OCI-LY7 (cell line): ENCODE measurements at regions not wholly inside any gene's neighbourhood (a gene's known extent, or its start where the extent isn't known, plus 50 kb on each side); places are given as distances from the start of the nearest gene placed in this dataset.

Experiments used
- EZH2phosphoT487 ChIP-seq: fragments of 200-600 bp; sonication (generic); IDR thresholded peaks from 2 replicates; pipeline ENCODE4 v1.6.1; 2018; ENCODE audit warnings: low read depth, borderline replicate concordance, mild to moderate bottlenecking, mixed run types, antibody characterized with exemption, low read length, moderate library complexity, mixed read lengths
- TF ChIP-seq, protein P1 (sequence below): fragments of 200-600 bp; sonication (generic); conservative IDR thresholded peaks from 2 replicates; pipeline ENCODE4 v1.5.1; 2014; ENCODE audit warnings: mild to moderate bottlenecking, antibody characterized with exemption, low read length, moderate library complexity, mixed read lengths

DNA sequence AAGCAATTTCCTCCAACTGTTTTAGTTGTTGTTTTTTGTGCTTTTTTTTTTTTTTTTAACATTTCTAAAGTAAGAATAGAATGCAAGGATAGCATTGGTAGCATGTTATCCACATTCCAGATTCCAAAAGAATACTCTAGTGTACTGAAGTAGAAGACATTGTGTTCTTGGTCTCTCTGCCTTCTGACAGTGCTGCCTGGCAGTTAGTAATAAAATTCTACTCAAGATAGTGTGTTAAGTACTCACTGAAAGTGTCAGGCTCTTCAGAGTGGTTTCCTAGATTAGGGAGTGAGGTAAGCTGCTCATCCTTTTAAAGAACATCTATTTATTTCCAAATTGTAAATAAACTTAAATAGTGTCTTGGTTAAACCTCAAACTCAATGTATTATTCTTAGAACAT, 253.7 kb downstream of the HNMT start:
- TF ChIP-seq, protein P1, sequence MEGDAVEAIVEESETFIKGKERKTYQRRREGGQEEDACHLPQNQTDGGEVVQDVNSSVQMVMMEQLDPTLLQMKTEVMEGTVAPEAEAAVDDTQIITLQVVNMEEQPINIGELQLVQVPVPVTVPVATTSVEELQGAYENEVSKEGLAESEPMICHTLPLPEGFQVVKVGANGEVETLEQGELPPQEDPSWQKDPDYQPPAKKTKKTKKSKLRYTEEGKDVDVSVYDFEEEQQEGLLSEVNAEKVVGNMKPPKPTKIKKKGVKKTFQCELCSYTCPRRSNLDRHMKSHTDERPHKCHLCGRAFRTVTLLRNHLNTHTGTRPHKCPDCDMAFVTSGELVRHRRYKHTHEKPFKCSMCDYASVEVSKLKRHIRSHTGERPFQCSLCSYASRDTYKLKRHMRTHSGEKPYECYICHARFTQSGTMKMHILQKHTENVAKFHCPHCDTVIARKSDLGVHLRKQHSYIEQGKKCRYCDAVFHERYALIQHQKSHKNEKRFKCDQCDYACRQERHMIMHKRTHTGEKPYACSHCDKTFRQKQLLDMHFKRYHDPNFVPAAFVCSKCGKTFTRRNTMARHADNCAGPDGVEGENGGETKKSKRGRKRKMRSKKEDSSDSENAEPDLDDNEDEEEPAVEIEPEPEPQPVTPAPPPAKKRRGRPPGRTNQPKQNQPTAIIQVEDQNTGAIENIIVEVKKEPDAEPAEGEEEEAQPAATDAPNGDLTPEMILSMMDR = no peak
- no peak for TF ChIP-seq EZH2phosphoT487
